H9 (cell line): ENCODE measurements at regions not wholly inside any gene's neighbourhood (a gene's known extent, or its start where the extent isn't known, plus 50 kb on each side); places are given as distances from the start of the nearest gene placed in this dataset.

Experiments used
- DNase-seq: peaks from one replicate; pipeline ENCODE4 v3.0.0-alpha.2; 2017
- H2AFZ ChIP-seq: one replicate; pipeline ENCODE4 v1.6.1; 2013; ENCODE audit warnings: mild to moderate bottlenecking, low read length, control low read depth, moderate library complexity
- H2AK5ac ChIP-seq: 2 replicates; pipeline ENCODE4 v1.6.1; 2013; ENCODE audit warnings: low read length, control low read depth, mixed read lengths; ENCODE audit not compliant: insufficient read length
- H2BK120ac ChIP-seq: one replicate; pipeline ENCODE4 v1.6.1; 2013; ENCODE audit warnings: low read depth, mild to moderate bottlenecking, low read length, control low read depth, inconsistent platforms; ENCODE audit not compliant: poor library complexity, severe bottlenecking
- H2BK12ac ChIP-seq: 2 replicates; pipeline ENCODE4 v1.6.1; 2013; ENCODE audit warnings: low read length, control low read depth, mixed read lengths, low read depth; ENCODE audit not compliant: insufficient read length
- H2BK15ac ChIP-seq: 2 replicates; pipeline ENCODE4 v1.6.1; 2013; ENCODE audit warnings: low read depth, low read length, control low read depth
- H2BK20ac ChIP-seq: one replicate; pipeline ENCODE4 v1.6.1; 2013; ENCODE audit warnings: low read depth, mild to moderate bottlenecking, low read length, control low read depth, inconsistent platforms; ENCODE audit not compliant: poor library complexity, severe bottlenecking
- H2BK5ac ChIP-seq: 2 replicates; pipeline ENCODE4 v1.6.1; 2013; ENCODE audit warnings: low read length, control low read depth, mixed read lengths; ENCODE audit not compliant: insufficient read length
- H3K14ac ChIP-seq: 2 replicates; pipeline ENCODE4 v1.6.1; 2013; ENCODE audit warnings: low read length, control low read depth; ENCODE audit not compliant: insufficient read depth
- H3K18ac ChIP-seq: 2 replicates; pipeline ENCODE4 v1.6.1; 2013; ENCODE audit warnings: low read depth, mild to moderate bottlenecking, mixed read lengths, low read length, control low read depth; ENCODE audit not compliant: insufficient read length
- H3K23ac ChIP-seq: 2 replicates; pipeline ENCODE4 v1.6.1; 2013; ENCODE audit warnings: low read length, control low read depth, mixed read lengths, low read depth; ENCODE audit not compliant: insufficient read length
- H3K23me2 ChIP-seq: 2 replicates; pipeline ENCODE4 v1.6.1; 2013; ENCODE audit warnings: low read depth, mild to moderate bottlenecking, mixed read lengths, low read length, control low read depth; ENCODE audit not compliant: insufficient read length, poor library complexity, severe bottlenecking
- H3K27ac ChIP-seq: 2 replicates; pipeline ENCODE4 v1.5.1; 2013; ENCODE audit warnings: low read length, control low read depth, mixed read lengths, low read depth; ENCODE audit not compliant: insufficient read length
- H3K27me3 ChIP-seq: 2 replicates; pipeline ENCODE4 v1.6.1; 2013; ENCODE audit warnings: low read length, control low read depth, inconsistent platforms; ENCODE audit not compliant: insufficient read depth
- H3K4ac ChIP-seq: 2 replicates; pipeline ENCODE4 v1.6.1; 2013; ENCODE audit warnings: low read depth, mild to moderate bottlenecking, control low read depth, inconsistent platforms, low read length, moderate library complexity
- H3K4me1 ChIP-seq: 2 replicates; pipeline ENCODE4 v1.6.1; 2013; ENCODE audit warnings: low read length, control low read depth, inconsistent platforms; ENCODE audit not compliant: insufficient read depth
- H3K4me2 ChIP-seq: 2 replicates; pipeline ENCODE4 v1.6.1; 2013; ENCODE audit warnings: low read length, control low read depth, mixed read lengths; ENCODE audit not compliant: insufficient read length, insufficient read depth
- H3K56ac ChIP-seq: 2 replicates; pipeline ENCODE4 v1.6.1; 2013; ENCODE audit warnings: low read depth, mild to moderate bottlenecking, mixed read lengths, low read length, control low read depth; ENCODE audit not compliant: insufficient read length
- H3K79me1 ChIP-seq: 2 replicates; pipeline ENCODE4 v1.6.1; 2013; ENCODE audit warnings: low read depth, mild to moderate bottlenecking, moderate library complexity, low read length, control low read depth, inconsistent platforms; ENCODE audit not compliant: insufficient read depth, poor library complexity, severe bottlenecking
- H3K79me2 ChIP-seq: 2 replicates; pipeline ENCODE4 v1.6.1; 2013; ENCODE audit warnings: low read length, control low read depth, inconsistent platforms; ENCODE audit not compliant: insufficient read depth
- H3K9ac ChIP-seq: 2 replicates; pipeline ENCODE4 v1.6.1; 2013; ENCODE audit warnings: low read length, control low read depth, mixed read lengths; ENCODE audit not compliant: insufficient read length; ENCODE audit errors: extremely low read depth
- H3K9me3 ChIP-seq: one replicate; pipeline ENCODE4 v1.6.1; 2013; ENCODE audit warnings: low read depth, low read length, inconsistent platforms; ENCODE audit not compliant: control insufficient read depth
- H3T11ph ChIP-seq: one replicate; pipeline ENCODE4 v1.6.1; 2013; ENCODE audit warnings: mild to moderate bottlenecking, low read length, control low read depth, inconsistent platforms
- H4K20me1 ChIP-seq: one replicate; pipeline ENCODE4 v1.6.1; 2013; ENCODE audit not compliant: control insufficient read depth, insufficient read length, insufficient read depth
- H4K5ac ChIP-seq: 2 replicates; pipeline ENCODE4 v1.6.1; 2013; ENCODE audit warnings: low read depth, mild to moderate bottlenecking, mixed read lengths, low read length, control low read depth; ENCODE audit not compliant: insufficient read length
- H4K8ac ChIP-seq: replicated peaks from 2 replicates; pipeline ENCODE4 v1.6.1; 2013; ENCODE audit warnings: low read length, control low read depth, mixed read lengths, low read depth; ENCODE audit not compliant: insufficient read length
- H4K91ac ChIP-seq: 2 replicates; pipeline ENCODE4 v1.6.1; 2013; ENCODE audit warnings: low read depth, mild to moderate bottlenecking, moderate library complexity, mixed read lengths, low read length, control low read depth; ENCODE audit not compliant: insufficient read length
- H3K27ac Mint-ChIP-seq, 3 experiments: 2 replicates in 2 of 3; 3 replicates in 1 of 3; pipeline ENCODE4 v1.8.0; 2020 to 2021; ENCODE audit warnings: mixed read lengths in 3 of 3, mild to moderate bottlenecking in 1 of 3, moderate library complexity in 1 of 3
- H3K27me3 Mint-ChIP-seq: 2 replicates; pipeline ENCODE4 v1.8.0; 2021; ENCODE audit warnings: low read depth, mild to moderate bottlenecking, moderate library complexity, mixed read lengths
- H3K36me3 Mint-ChIP-seq, 3 experiments: 2 replicates in 2 of 3; 3 replicates in 1 of 3; pipeline ENCODE4 v1.8.0; 2020 to 2021; ENCODE audit warnings: low read depth in 3 of 3, mixed read lengths in 3 of 3; ENCODE audit not compliant: insufficient read depth in 1 of 3
- H3K4me1 Mint-ChIP-seq, 2 experiments: 2 replicates each; pipeline ENCODE4 v1.8.0; 2020; ENCODE audit warnings: mixed read lengths in 2 of 2
- H3K4me3 Mint-ChIP-seq, 2 experiments: 2 replicates in 1 of 2; 3 replicates in 1 of 2; pipeline ENCODE4 v1.8.0; 2020 to 2021; ENCODE audit warnings: mild to moderate bottlenecking in 2 of 2, mixed read lengths in 2 of 2, moderate library complexity in 1 of 2
- H3K9me3 Mint-ChIP-seq, 2 experiments: 2 replicates in 1 of 2; 3 replicates in 1 of 2; pipeline ENCODE4 v1.8.0; 2020; ENCODE audit warnings: mild to moderate bottlenecking in 2 of 2, mixed read lengths in 2 of 2, moderate library complexity in 1 of 2
- WGBS: extraction: QIAGEN DNeasy Blood & Tissue Kit; methylation state at CpG from one replicate; pipeline ENCODE4 v1.1.7; 2013; ENCODE audit warnings: missing lambda C conversion rate, low lambda C conversion rate, mixed read lengths; ENCODE audit not compliant: insufficient read length; ENCODE audit errors: extremely low coverage; 5-methylcytosine and 5-hydroxymethylcytosine counted together
- TF ChIP-seq, protein P1 (sequence below): fragments of 200-600 bp; sonication (generic); conservative IDR thresholded peaks from 3 replicates; pipeline ENCODE4 v1.8.0; 2021; ENCODE audit warnings: antibody characterized with exemption, mild to moderate bottlenecking

- no peak overlapping the region for H3K23ac ChIP-seq
- no peak overlapping the region for H2BK5ac ChIP-seq
- no peak overlapping the region for H3K27ac ChIP-seq
- no peak overlapping the region for H3K56ac ChIP-seq
- H3K4me1 Mint-ChIP-seq, result peaks cover 24 to 28% of the 10 kb centered on the region in 2 experiments
- no peaks in the 10 kb centered on the region for H3K79me2 ChIP-seq
- peaks cover 0 to 4% (median 3%) of the 10 kb centered on the region in 3 experiments; a peak in 1 of 7 replicates for H3K36me3 Mint-ChIP-seq
- no peak overlapping the region for H3K4me2 ChIP-seq
- no peaks in the 10 kb centered on the region for H3K27me3 ChIP-seq
- no peak overlapping the region for H3K4me3 Mint-ChIP-seq
- no peak overlapping the region for H4K5ac ChIP-seq
- H3T11ph ChIP-seq, result no peak overlapping the region
- no peak overlapping the region for H2BK120ac ChIP-seq
- no peaks in the 10 kb centered on the region for H3K23me2 ChIP-seq
- WGBS, result no CpG with 5 or more reads among the region's 1 CpG
- TF ChIP-seq, protein P1, sequence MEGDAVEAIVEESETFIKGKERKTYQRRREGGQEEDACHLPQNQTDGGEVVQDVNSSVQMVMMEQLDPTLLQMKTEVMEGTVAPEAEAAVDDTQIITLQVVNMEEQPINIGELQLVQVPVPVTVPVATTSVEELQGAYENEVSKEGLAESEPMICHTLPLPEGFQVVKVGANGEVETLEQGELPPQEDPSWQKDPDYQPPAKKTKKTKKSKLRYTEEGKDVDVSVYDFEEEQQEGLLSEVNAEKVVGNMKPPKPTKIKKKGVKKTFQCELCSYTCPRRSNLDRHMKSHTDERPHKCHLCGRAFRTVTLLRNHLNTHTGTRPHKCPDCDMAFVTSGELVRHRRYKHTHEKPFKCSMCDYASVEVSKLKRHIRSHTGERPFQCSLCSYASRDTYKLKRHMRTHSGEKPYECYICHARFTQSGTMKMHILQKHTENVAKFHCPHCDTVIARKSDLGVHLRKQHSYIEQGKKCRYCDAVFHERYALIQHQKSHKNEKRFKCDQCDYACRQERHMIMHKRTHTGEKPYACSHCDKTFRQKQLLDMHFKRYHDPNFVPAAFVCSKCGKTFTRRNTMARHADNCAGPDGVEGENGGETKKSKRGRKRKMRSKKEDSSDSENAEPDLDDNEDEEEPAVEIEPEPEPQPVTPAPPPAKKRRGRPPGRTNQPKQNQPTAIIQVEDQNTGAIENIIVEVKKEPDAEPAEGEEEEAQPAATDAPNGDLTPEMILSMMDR, result no peak
- H3K4ac ChIP-seq, result no peak overlapping the region
- no peak overlapping the region for H3K18ac ChIP-seq
- H4K8ac ChIP-seq, result no peak overlapping the region
- no peak overlapping the region for H2AFZ ChIP-seq
- no peaks in the 10 kb centered on the region for H3K79me1 ChIP-seq
- no peak overlapping the region for H2AK5ac ChIP-seq
- H4K91ac ChIP-seq, result no peak overlapping the region
- DNase-seq, result no peak
- no peak overlapping the region for H3K27ac Mint-ChIP-seq
- H2BK15ac ChIP-seq, result no peak overlapping the region
- no peak overlapping the region for H3K9ac ChIP-seq
- no peak overlapping the region for H3K14ac ChIP-seq
- H2BK20ac ChIP-seq, result no peak overlapping the region
- no peak overlapping the region for H2BK12ac ChIP-seq
- H3K9me3 ChIP-seq, result no peaks in the 10 kb centered on the region
- no peaks in the 10 kb centered on the region for H4K20me1 ChIP-seq
- H3K4me1 ChIP-seq, result no peaks in the 10 kb centered on the region
- H3K27me3 Mint-ChIP-seq, result 0 out of 2 replicates have a peak, but pooled peaks cover 1% of the 10 kb centered on the region
- no peaks in the 10 kb centered on the region; a peak in 1 of 5 replicates for H3K9me3 Mint-ChIP-seq
Measured at GRCh38 chr10:10702211-10702610, 315.5 kb upstream of the CELF2 start.
